Caki2 (cell line): ENCODE measurements at regions not wholly inside any gene's neighbourhood (a gene's known extent, or its start where the extent isn't known, plus 50 kb on each side); places are given as distances from the start of the nearest gene placed in this dataset.
A peak's percentile ranks its signal among the peaks of the same experiment; 100 is the strongest.
"Not testable (repeated sequence)": the region's sequence is repeated elsewhere in the genome, so short reads cannot be mapped to it uniquely, and the experiment has no call there.

Experiments
- DNase-seq: peaks from one replicate; pipeline ENCODE4 v3.0.0-alpha.2; 2015; ENCODE audit warnings: low read depth
- in situ Hi-C: cut with HindIII; loops from 2 replicates; pipeline ENCODE4 v1.10.0; 2016; ENCODE audit warnings: low sequenced_read_pairs, low pct_unique_long_range_greater_than_20kb, mixed read lengths

DNA sequence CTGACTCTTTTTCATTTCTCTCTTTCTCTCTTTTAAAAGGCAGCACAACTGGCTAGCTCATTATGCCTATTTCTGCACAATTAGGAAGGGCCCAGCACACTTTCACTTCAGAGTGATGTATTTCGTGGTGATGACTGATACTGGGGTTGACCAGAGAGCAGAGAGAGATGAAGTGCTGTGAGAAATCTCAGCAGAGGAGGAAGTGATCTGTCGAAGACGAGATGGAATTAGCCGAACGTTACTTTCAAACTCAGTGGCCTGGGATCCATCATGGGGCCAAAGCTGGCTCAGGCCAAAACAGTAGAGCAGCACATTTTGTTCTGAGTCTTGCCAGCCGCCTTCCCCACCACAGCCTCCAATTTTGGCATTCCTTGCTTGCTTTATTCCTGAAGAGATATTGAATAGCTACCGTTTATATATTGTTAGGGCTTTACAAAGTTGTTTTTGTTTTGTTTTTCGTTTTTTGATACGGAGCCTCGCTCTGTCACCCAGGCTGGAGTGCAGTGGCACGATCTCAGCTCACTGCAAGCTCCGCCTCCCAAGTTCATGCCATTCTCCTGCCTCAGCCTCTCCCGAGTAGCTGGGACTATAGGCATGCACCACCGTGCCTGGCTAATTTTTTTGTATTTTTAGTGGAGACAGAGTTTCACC lies 213.2 kb upstream of the ECI2 start:
- in situ Hi-C loops, result no loop called here
- DNase-seq, result no peak

DNA sequence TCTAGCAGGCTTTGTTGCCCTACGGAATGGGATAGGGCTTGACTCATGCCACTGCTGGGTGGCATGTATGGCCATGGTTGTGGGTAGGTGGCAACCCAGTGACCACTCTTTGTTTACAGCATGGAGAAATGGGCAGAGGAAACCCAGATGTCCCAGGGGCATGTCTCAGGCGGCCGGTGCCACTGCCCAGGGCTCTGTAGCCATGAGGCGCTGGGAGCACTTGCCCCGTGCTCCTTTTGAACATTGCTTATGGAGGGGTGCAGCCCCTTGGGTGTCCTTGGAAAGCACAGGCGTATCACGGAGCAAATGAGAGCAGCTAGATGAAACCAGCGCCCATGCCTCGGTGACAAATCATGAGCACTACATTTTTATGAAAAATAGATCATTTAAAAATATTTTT lies 212.5 kb upstream of the ECI2 start:
- in situ Hi-C loops, result no loop called here
- DNase-seq, result no peak

GRCh38 chr6:4346659-4347333 lies 211.4 kb upstream of the ECI2 start:
- in situ Hi-C loops, result no loop called here

DNA sequence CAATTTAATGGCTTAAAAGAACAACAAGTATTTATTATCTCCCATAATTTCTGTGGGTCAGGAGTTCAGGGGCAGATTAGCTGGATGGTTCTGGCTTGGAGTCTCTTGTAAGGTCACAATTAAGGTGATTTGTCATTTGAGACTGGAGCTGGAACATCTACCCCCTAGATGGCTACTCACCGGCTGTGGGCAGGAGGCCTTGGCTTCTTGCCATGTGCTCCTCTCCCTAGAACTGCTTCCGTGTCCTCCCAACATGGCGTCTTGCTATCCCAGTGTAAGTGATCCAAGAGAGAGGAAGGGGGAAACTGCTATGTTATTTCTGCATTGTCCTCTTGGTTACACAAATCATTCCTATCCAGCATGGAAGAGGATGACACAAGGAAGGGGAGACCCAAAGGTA lies 210.2 kb upstream of the ECI2 start:
- no peak for DNase-seq

More at GRCh38 chr6:4346659-4347333, 211.4 kb upstream of the ECI2 start:
- no peak for DNase-seq

DNA sequence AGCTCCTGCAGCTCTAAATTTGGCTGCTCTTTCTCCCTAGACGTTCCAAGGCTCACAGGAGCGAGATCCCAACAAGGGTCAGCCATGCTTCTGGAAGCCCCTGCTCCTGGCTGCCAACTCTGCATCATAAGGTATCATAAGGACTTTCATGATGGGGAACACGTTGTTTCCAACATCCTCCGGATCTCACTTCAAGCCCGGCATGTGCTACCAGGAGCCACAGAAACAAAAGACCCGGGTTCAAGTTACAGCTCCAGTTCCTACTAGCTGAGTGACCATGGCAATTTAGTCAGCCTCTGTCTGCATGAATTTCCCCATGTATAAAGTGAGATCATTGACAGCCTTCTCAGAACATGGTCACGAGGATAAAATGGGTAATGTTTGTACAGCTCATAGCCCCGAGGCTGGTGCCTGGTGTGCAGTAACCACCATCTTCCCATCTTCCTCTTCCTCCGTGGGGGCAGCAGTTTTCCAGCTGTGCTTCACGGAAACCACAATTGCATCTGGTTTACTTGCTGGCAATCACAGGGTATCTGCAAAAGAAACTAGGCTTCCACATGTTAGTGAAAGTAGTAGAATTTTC lies 209.0 kb upstream of the ECI2 start:
- in situ Hi-C loops, result no loop called here
- no peak for DNase-seq

More for the DNA sequence above, 210.2 kb upstream of the ECI2 start:
- in situ Hi-C loops, result no loop called here

GRCh38 chr6:4342407-4343137 lies 207.2 kb upstream of the ECI2 start:
- in situ Hi-C loops, result no loop called here
- no peak for DNase-seq

GRCh38 chr6:4341078-4341797 lies 205.9 kb upstream of the ECI2 start:
- in situ Hi-C loops, result no loop called here

GRCh38 chr6:4340544-4340943 lies 205.2 kb upstream of the ECI2 start:
- DNase-seq, result no peak

More at GRCh38 chr6:4341078-4341797, 205.9 kb upstream of the ECI2 start:
- no peak for DNase-seq

DNA sequence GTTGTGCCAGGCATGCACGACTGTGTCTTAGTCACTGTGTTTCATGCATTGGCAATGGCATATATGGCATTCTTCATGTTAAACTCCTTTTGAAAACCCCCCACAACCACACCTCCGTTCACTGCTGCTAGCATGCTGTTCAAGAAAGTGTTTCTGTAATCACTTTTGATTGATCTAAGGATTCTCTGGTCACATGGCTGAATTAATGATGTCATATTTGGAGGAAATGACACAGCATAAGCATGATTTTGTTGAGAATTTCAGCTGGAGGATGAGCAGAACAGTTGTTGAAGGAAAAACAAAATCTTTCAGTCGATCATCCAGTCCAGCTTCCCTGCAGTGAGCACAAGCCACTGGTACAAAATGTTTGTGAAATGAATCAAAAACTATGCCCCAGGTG lies 203.5 kb upstream of the ECI2 start:
- DNase-seq, result no peak
- in situ Hi-C loops, result no loop called here

More at GRCh38 chr6:4340544-4340943, 205.2 kb upstream of the ECI2 start:
- in situ Hi-C loops, result no loop called here

GRCh38 chr6:4336778-4337442 lies 201.5 kb upstream of the ECI2 start:
- DNase-seq, result peak; percentile 83
- in situ Hi-C loops, result no loop called here

- in situ Hi-C loops, result no loop called here
- DNase-seq, result no peak
Measured at GRCh38 chr6:4336084-4336483, 200.7 kb upstream of the ECI2 start.

GRCh38 chr6:4334158-4334740 lies 198.9 kb upstream of the ECI2 start:
- DNase-seq, in situ Hi-C loops: not testable (repeated sequence)

- in situ Hi-C loops, result no loop called here
- no peak for DNase-seq
Measured at GRCh38 chr6:4327841-4328240, 192.5 kb upstream of the ECI2 start.

- in situ Hi-C loops, result no loop called here
Measured at GRCh38 chr6:4324746-4325145, 189.4 kb upstream of the ECI2 start.

GRCh38 chr6:4323322-4323721 lies 187.9 kb upstream of the ECI2 start:
- in situ Hi-C loops, result no loop called here

More at GRCh38 chr6:4324746-4325145, 189.4 kb upstream of the ECI2 start:
- DNase-seq, result no peak

GRCh38 chr6:4322846-4323309 lies 187.5 kb upstream of the ECI2 start:
- DNase-seq, result peak; percentile 6
- in situ Hi-C loops, result no loop called here

More at GRCh38 chr6:4323322-4323721, 187.9 kb upstream of the ECI2 start:
- no peak for DNase-seq

DNA sequence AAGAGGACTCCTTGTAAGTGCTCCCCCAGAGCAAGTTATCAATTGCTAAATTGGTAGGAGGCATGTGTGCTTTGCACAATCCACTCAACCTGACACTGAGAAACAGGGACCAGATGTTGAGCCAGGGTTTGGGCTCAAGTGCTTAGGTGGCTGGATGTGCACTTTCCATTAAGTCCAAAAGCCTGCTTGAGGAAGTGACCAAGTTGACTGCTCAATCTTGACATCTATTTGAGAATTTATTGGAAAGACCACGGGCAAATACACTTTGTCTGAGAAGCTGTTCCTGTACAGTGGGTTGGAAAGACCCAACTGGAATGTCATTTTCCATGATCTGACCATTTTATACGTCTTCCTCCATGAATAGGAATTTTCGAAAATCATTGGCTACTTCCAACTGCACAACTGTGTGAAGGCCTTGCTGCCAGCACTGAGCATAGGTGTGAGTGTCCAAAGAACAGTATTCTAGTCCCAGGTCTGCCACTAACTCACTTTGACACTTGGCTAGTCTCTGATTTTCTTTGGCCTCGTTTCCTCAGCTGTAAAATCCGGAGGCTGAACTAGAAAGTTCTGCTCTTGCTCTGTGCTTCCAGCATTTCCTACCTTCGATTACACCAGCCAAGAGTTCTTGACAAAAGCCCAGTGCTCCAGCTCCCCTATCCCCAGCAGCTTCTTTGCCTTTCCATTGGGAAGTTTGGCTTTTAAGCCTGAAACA lies 186.9 kb upstream of the ECI2 start:
- in situ Hi-C loops, result no loop called here
- no peak for DNase-seq
